NCI-H2227 (cell line): ENCODE measurements at regions not wholly inside any gene's neighbourhood (a gene's known extent, or its start where the extent isn't known, plus 50 kb on each side); places are given as distances from the start of the nearest gene placed in this dataset.

Experiments
- DNase-seq: peaks from one replicate; lab custom pipeline; 2025; ENCODE audit not compliant: unreplicated experiment; lab: John Stamatoyannopoulos, UW

GRCh38 chr4:83819582-83819981, 283.7 kb downstream of the GPAT3 start:
- no peak for DNase-seq

GRCh38 chr4:83810428-83810827, 274.5 kb downstream of the GPAT3 start:
- DNase-seq = no peak

- no peak for DNase-seq
Observed at GRCh38 chr4:83809581-83809980, 273.7 kb downstream of the GPAT3 start.

GRCh38 chr4:83793481-83793880, 257.6 kb downstream of the GPAT3 start:
- DNase-seq = no peak

- DNase-seq = no peak
Observed at GRCh38 chr4:83785891-83786290, 250.0 kb downstream of the GPAT3 start.

GRCh38 chr4:83783215-83783614, 247.3 kb downstream of the GPAT3 start:
- no peak for DNase-seq

- no peak for DNase-seq
Observed at GRCh38 chr4:83782591-83782990, 246.7 kb downstream of the GPAT3 start.

- DNase-seq = no peak
Observed at GRCh38 chr4:83781434-83781833, 245.5 kb downstream of the GPAT3 start.

- peak; percentile 7 for DNase-seq
Observed at GRCh38 chr4:83780053-83780733, 244.3 kb downstream of the GPAT3 start.

- peak; percentile 1 for DNase-seq
Observed at GRCh38 chr4:83779103-83780052, 243.5 kb downstream of the GPAT3 start.

- peak; percentile 3 for DNase-seq
Observed at GRCh38 chr4:83772685-83773084, 236.8 kb downstream of the GPAT3 start.

GRCh38 chr4:83771113-83771705, 235.3 kb downstream of the GPAT3 start:
- DNase-seq = peak; percentile 52

GRCh38 chr4:83768146-83768545, 232.2 kb downstream of the GPAT3 start:
- no peak for DNase-seq

- DNase-seq = peak; percentile 56
Observed at GRCh38 chr4:83767067-83767466, 231.2 kb downstream of the GPAT3 start.

GRCh38 chr4:83759611-83760010, 223.7 kb downstream of the GPAT3 start:
- no peak for DNase-seq

GRCh38 chr4:83758285-83758684, 222.4 kb downstream of the GPAT3 start:
- no peak for DNase-seq

GRCh38 chr4:83757121-83757621, 221.3 kb downstream of the GPAT3 start:
- DNase-seq = no peak

- no peak for DNase-seq
Observed at GRCh38 chr4:83753260-83753659, 217.4 kb downstream of the GPAT3 start.

- DNase-seq = no peak
Observed at GRCh38 chr4:83751336-83751949, 215.5 kb downstream of the GPAT3 start.

- no peak for DNase-seq
Observed at GRCh38 chr4:83748711-83749110, 212.8 kb downstream of the GPAT3 start.

GRCh38 chr4:83738895-83739294, 203.0 kb downstream of the GPAT3 start:
- DNase-seq = no peak
